ENCODE measurements at regions not wholly inside any gene's neighbourhood (a gene's known extent, or its start where the extent isn't known, plus 50 kb on each side); places are given as distances from the start of the nearest gene placed in this dataset.

- TF ChIP-seq GATA3 (IDR thresholded peaks at IDR 0.05; ENCODE audit: low read depth, low read length) (no peak), GATA2 (IDR thresholded peaks at IDR 0.05; ENCODE audit: low read depth, low read length) (no peak)
Measured at GRCh38 chr2:14932285-14932684, 299.8 kb downstream of the LRATD1 start.

GRCh38 chr2:14933753-14934152 lies 301.2 kb downstream of the LRATD1 start:
- TF ChIP-seq GATA3 (IDR thresholded peaks at IDR 0.05; ENCODE audit: low read depth, low read length) = no peak
- TF ChIP-seq GATA2 (IDR thresholded peaks at IDR 0.05; ENCODE audit: low read depth, low read length) = no peak

GRCh38 chr2:14936426-14936825 lies 303.9 kb downstream of the LRATD1 start:
- TF ChIP-seq GATA2 (IDR thresholded peaks at IDR 0.05; ENCODE audit: low read depth, low read length) (no peak), GATA3 (IDR thresholded peaks at IDR 0.05; ENCODE audit: low read depth, low read length) (no peak)

GRCh38 chr2:14937336-14937735 lies 304.8 kb downstream of the LRATD1 start:
- TF ChIP-seq GATA2 (IDR thresholded peaks at IDR 0.05; ENCODE audit: low read depth, low read length) (no peak), GATA3 (IDR thresholded peaks at IDR 0.05; ENCODE audit: low read depth, low read length) (no peak)

GRCh38 chr2:14941151-14941631 lies 308.7 kb downstream of the LRATD1 start:
- no peak for TF ChIP-seq GATA3 (IDR thresholded peaks at IDR 0.05; ENCODE audit: low read depth, low read length)
- TF ChIP-seq GATA2 (IDR thresholded peaks at IDR 0.05; ENCODE audit: low read depth, low read length) = no peak

- TF ChIP-seq GATA2 (IDR thresholded peaks at IDR 0.05; ENCODE audit: low read depth, low read length) (no peak), GATA3 (IDR thresholded peaks at IDR 0.05; ENCODE audit: low read depth, low read length) (no peak)
Measured at GRCh38 chr2:14942987-14943386, 310.5 kb downstream of the LRATD1 start.

GRCh38 chr2:14944562-14945346 lies 312.2 kb downstream of the LRATD1 start:
- no peak for TF ChIP-seq GATA2 (IDR thresholded peaks at IDR 0.05; ENCODE audit: low read depth, low read length)
- TF ChIP-seq GATA3 (IDR thresholded peaks at IDR 0.05; ENCODE audit: low read depth, low read length) = no peak

- TF ChIP-seq GATA3 (IDR thresholded peaks at IDR 0.05; ENCODE audit: low read depth, low read length) (no peak), GATA2 (IDR thresholded peaks at IDR 0.05; ENCODE audit: low read depth, low read length) (no peak)
Measured at GRCh38 chr2:14951569-14952285, 319.2 kb downstream of the LRATD1 start.

GRCh38 chr2:14952400-14952963 lies 320.0 kb downstream of the LRATD1 start:
- TF ChIP-seq GATA2 (IDR thresholded peaks at IDR 0.05; ENCODE audit: low read depth, low read length) = no peak

- TF ChIP-seq GATA2 (IDR thresholded peaks at IDR 0.05; ENCODE audit: low read depth, low read length) (no peak), GATA3 (IDR thresholded peaks at IDR 0.05; ENCODE audit: low read depth, low read length) (no peak)
Measured at GRCh38 chr2:14960686-14961324, 328.3 kb downstream of the LRATD1 start.

GRCh38 chr2:14967729-14968128 lies 335.2 kb downstream of the LRATD1 start:
- TF ChIP-seq GATA2 (IDR thresholded peaks at IDR 0.05; ENCODE audit: low read depth, low read length) (no peak), GATA3 (IDR thresholded peaks at IDR 0.05; ENCODE audit: low read depth, low read length) (no peak)

- no peak for TF ChIP-seq GATA2 (IDR thresholded peaks at IDR 0.05; ENCODE audit: low read depth, low read length)
- TF ChIP-seq GATA3 (IDR thresholded peaks at IDR 0.05; ENCODE audit: low read depth, low read length) = no peak
Measured at GRCh38 chr2:14975381-14975780, 342.9 kb downstream of the LRATD1 start.

- TF ChIP-seq GATA3 (IDR thresholded peaks at IDR 0.05; ENCODE audit: low read depth, low read length) = no peak
- TF ChIP-seq GATA2 (IDR thresholded peaks at IDR 0.05; ENCODE audit: low read depth, low read length) = no peak
Measured at GRCh38 chr2:14977021-14977420, 344.5 kb downstream of the LRATD1 start.

GRCh38 chr2:14978845-14979244 lies 346.3 kb downstream of the LRATD1 start:
- TF ChIP-seq GATA2 (IDR thresholded peaks at IDR 0.05; ENCODE audit: low read depth, low read length) (no peak), GATA3 (IDR thresholded peaks at IDR 0.05; ENCODE audit: low read depth, low read length) (no peak)

Measured in SH-SY5Y (cell line).